K562 (cell line): ENCODE measurements at regions not wholly inside any gene's neighbourhood (a gene's known extent, or its start where the extent isn't known, plus 50 kb on each side); places are given as distances from the start of the nearest gene placed in this dataset.

Source experiments
- ARID3B ChIP-seq: fragments of 250-450 bp; sonication (Bioruptor Pico); IDR thresholded peaks from 2 replicates; pipeline ENCODE4 v1.4.0; 2020; ENCODE audit warnings: borderline replicate concordance
- E2F5 ChIP-seq: sonication (generic); formaldehyde crosslinking; IDR thresholded peaks from 2 replicates; pipeline ENCODE4 v1.8.0; 2022; ENCODE audit warnings: mild to moderate bottlenecking, missing genetic modification reagents
- FOXA3 ChIP-seq, 2 experiments: fragments of 450-650 bp in 1 of 2; sonication (generic) in 1 of 2; formaldehyde crosslinking; IDR thresholded peaks in 1 of 2; conservative IDR thresholded peaks in 1 of 2; 2 replicates each; pipeline versions ENCODE4 v1.4.0 to v1.8.0; 2020 to 2022; ENCODE audit warnings: mild to moderate bottlenecking in 2 of 2, missing genetic modification reagents in 1 of 2
- GATAD2B ChIP-seq: fragments of 450-650 bp; IDR thresholded peaks from 2 replicates; pipeline ENCODE4 v1.6.1; 2017; ENCODE audit warnings: mild to moderate bottlenecking, borderline replicate concordance
- HNRNPL ChIP-seq: fragments of 200-400 bp; formaldehyde crosslinking; IDR thresholded peaks from 2 replicates; pipeline ENCODE4 v1.6.1; 2017; ENCODE audit warnings: low read depth, mild to moderate bottlenecking, low read length
- HNRNPUL1 ChIP-seq: fragments of 200-400 bp; formaldehyde crosslinking; IDR thresholded peaks from 2 replicates; pipeline ENCODE4 v1.6.1; 2017; ENCODE audit warnings: low read length
- LARP7 ChIP-seq: fragments of 450-650 bp; IDR thresholded peaks from 2 replicates; pipeline ENCODE4 v1.6.1; 2016
- PCBP2 ChIP-seq: fragments of 200-400 bp; formaldehyde crosslinking; IDR thresholded peaks from 2 replicates; pipeline ENCODE4 v1.6.1; 2018; ENCODE audit warnings: low read length, low read depth, mild to moderate bottlenecking, moderate library complexity; ENCODE audit not compliant: poor library complexity, severe bottlenecking
- RBM15 ChIP-seq: fragments of 200-400 bp; formaldehyde crosslinking; IDR thresholded peaks from 2 replicates; pipeline ENCODE4 v1.6.1; 2018; ENCODE audit warnings: mild to moderate bottlenecking, low read length, moderate library complexity; ENCODE audit not compliant: insufficient read depth
- RBM34 ChIP-seq: fragments of 200-400 bp; formaldehyde crosslinking; IDR thresholded peaks from 2 replicates; pipeline ENCODE4 v1.6.1; 2018; ENCODE audit warnings: low read length, borderline replicate concordance; ENCODE audit not compliant: insufficient read depth
- ZBTB26 ChIP-seq: fragments of 450-650 bp; formaldehyde crosslinking; IDR thresholded peaks from 2 replicates; pipeline ENCODE4 v1.4.0; 2022; ENCODE audit warnings: missing genetic modification characterization
- ZBTB40 ChIP-seq, 2 experiments: fragments of 450-650 bp in 1 of 2; sonication (generic) in 1 of 2; formaldehyde crosslinking in 1 of 2; IDR thresholded peaks; 2 replicates each; pipeline versions ENCODE4 v1.7.1 to v1.9.0; 2016 to 2022; ENCODE audit warnings: inconsistent platforms in 1 of 2, mild to moderate bottlenecking in 1 of 2, missing genetic modification reagents in 1 of 2
- ZNF324 ChIP-seq: fragments of 250-450 bp; sonication (Bioruptor Pico); IDR thresholded peaks from 2 replicates; pipeline ENCODE4 v1.4.0; 2020; ENCODE audit warnings: mild to moderate bottlenecking

GRCh38 chr1:212514056-212514614, 81.4 kb downstream of the NENF start (continued):
- TF ChIP-seq E2F5 (0 out of 2 replicates have a peak, but pooled peaks have one; percentile 69), RBM15 (no peak), ZBTB26 (CRISPR knock-in tag) (no peak), ARID3B (no peak), HNRNPUL1 (no peak), FOXA3 (CRISPR knock-in tag; conservative IDR thresholded peaks at IDR 0.05 in 1 of 2, IDR thresholded peaks at IDR 0.05 in 1 of 2) (no peak), GATAD2B (no peak), HNRNPL (no peak), ZBTB40 (IDR thresholded peaks at IDR 0.05) (peak; percentile 67), ZBTB40 (CRISPR knock-in tag; IDR thresholded peaks at IDR 0.05) (no peak), ZNF324 (no peak), LARP7 (no peak), RBM34 (no peak), PCBP2 (no peak)
